Neural cell (in vitro differentiated cells): ENCODE measurements at regions not wholly inside any gene's neighbourhood (a gene's known extent, or its start where the extent isn't known, plus 50 kb on each side); places are given as distances from the start of the nearest gene placed in this dataset.

Experiments used
- H2AFZ ChIP-seq: fragments of 200-600, 300-800 bp; sonication (generic), shearing (Covaris generic); 2 replicates; pipeline ENCODE4 v1.6.0; 2014; ENCODE audit warnings: low read depth, mild to moderate bottlenecking, antibody characterized with exemption, low read length, moderate library complexity
- H3F3A ChIP-seq: fragments of 200-600 bp; shearing (Covaris generic); 2 replicates; pipeline ENCODE4 v1.6.1; 2016; ENCODE audit warnings: mild to moderate bottlenecking, moderate library complexity, mixed read lengths, antibody characterized with exemption, low read length; ENCODE audit not compliant: insufficient read depth, poor library complexity, severe bottlenecking
- H3K27ac ChIP-seq: fragments of 200-600, 300-800 bp; sonication (generic), shearing (Covaris generic); 2 replicates; pipeline ENCODE4 v1.5.1; 2014; ENCODE audit warnings: mild to moderate bottlenecking, low read length, moderate library complexity
- H3K27me3 ChIP-seq: fragments of 300-800, 200-600 bp; sonication (generic), shearing (Covaris generic); 2 replicates; pipeline ENCODE4 v1.6.0; 2014; ENCODE audit warnings: mild to moderate bottlenecking, low read depth, low read length, moderate library complexity; ENCODE audit not compliant: insufficient read depth
- H3K36me3 ChIP-seq: fragments of 300-800, 200-600 bp; sonication (generic), shearing (Covaris generic); 2 replicates; pipeline ENCODE4 v1.5.1; 2014; ENCODE audit warnings: mild to moderate bottlenecking, antibody characterized with exemption, low read length, moderate library complexity; ENCODE audit not compliant: insufficient read depth
- H3K4me2 ChIP-seq: fragments of 300-800, 200-600 bp; sonication (generic), shearing (Covaris generic); 2 replicates; pipeline ENCODE4 v1.6.0; 2014; ENCODE audit warnings: mild to moderate bottlenecking, low read length
- H3K4me3 ChIP-seq: fragments of 300-800, 200-600 bp; sonication (generic), shearing (Covaris generic); 2 replicates; pipeline ENCODE4 v1.5.1; 2014; ENCODE audit warnings: mild to moderate bottlenecking, low read length, moderate library complexity
- H3K79me2 ChIP-seq: fragments of 200-600 bp; shearing (Covaris generic); replicated peaks from 2 replicates; pipeline ENCODE4 v1.6.0; 2014; ENCODE audit warnings: mild to moderate bottlenecking, low read length, moderate library complexity; ENCODE audit not compliant: insufficient read depth
- H3K9ac ChIP-seq: fragments of 300-800, 200-600 bp; sonication (generic), shearing (Covaris generic); 2 replicates; pipeline ENCODE4 v1.6.1; 2016; ENCODE audit warnings: mild to moderate bottlenecking, low read length, mixed read lengths
- H3K9me2 ChIP-seq: fragments of 200-600 bp; shearing (Covaris generic); 2 replicates; pipeline ENCODE4 v1.6.1; 2016; ENCODE audit warnings: mild to moderate bottlenecking, low read length, mixed read lengths; ENCODE audit not compliant: insufficient read depth
- H3K9me3 ChIP-seq: fragments of 200-600, 300-800 bp; sonication (generic), shearing (Covaris generic); 2 replicates; pipeline ENCODE4 v1.6.1; 2016; ENCODE audit warnings: mild to moderate bottlenecking, mixed run types, low read length, moderate library complexity, mixed read lengths
- H4K20me1 ChIP-seq: fragments of 200-600 bp; shearing (Covaris generic); 2 replicates; pipeline ENCODE4 v1.6.1; 2016; ENCODE audit warnings: mild to moderate bottlenecking, mixed run types; ENCODE audit not compliant: insufficient read depth
- CTCF ChIP-seq: fragments of 450-650 bp; IDR thresholded peaks from 2 replicates; pipeline ENCODE4 v1.5.1; 2014; ENCODE audit warnings: antibody characterized with exemption, mild to moderate bottlenecking, moderate library complexity; ENCODE audit not compliant: poor library complexity, severe bottlenecking
- EP300 ChIP-seq: fragments of 450-650 bp; conservative IDR thresholded peaks from 2 replicates; pipeline ENCODE4 v1.6.1; 2014; ENCODE audit warnings: antibody characterized with exemption, mild to moderate bottlenecking, moderate library complexity; ENCODE audit not compliant: poor library complexity, severe bottlenecking
- EZH2 ChIP-seq: fragments of 200-600, 300-800 bp; shearing (Covaris generic), sonication (generic); IDR thresholded peaks from 2 replicates; pipeline ENCODE4 v1.6.1; 2014; ENCODE audit warnings: antibody characterized with exemption, low read length, borderline replicate concordance, mild to moderate bottlenecking; ENCODE audit not compliant: insufficient read depth, poor library complexity, severe bottlenecking
- MXI1 ChIP-seq: fragments of 450-650 bp; conservative IDR thresholded peaks from 2 replicates; pipeline ENCODE4 v1.6.1; 2014; ENCODE audit warnings: antibody characterized with exemption, mild to moderate bottlenecking; ENCODE audit not compliant: poor library complexity, severe bottlenecking
- POLR2AphosphoS5 ChIP-seq: IDR thresholded peaks from 2 replicates; pipeline ENCODE4 v1.6.1; 2012
- RAD21 ChIP-seq: fragments of 450-650 bp; conservative IDR thresholded peaks from 2 replicates; pipeline ENCODE4 v1.6.1; 2014; ENCODE audit warnings: antibody characterized with exemption, mild to moderate bottlenecking, moderate library complexity
- SMC3 ChIP-seq: fragments of 450-650 bp; conservative IDR thresholded peaks from 2 replicates; pipeline ENCODE4 v1.6.1; 2014; ENCODE audit warnings: antibody characterized with exemption, mild to moderate bottlenecking, moderate library complexity; ENCODE audit not compliant: poor library complexity
- TAF1 ChIP-seq: IDR thresholded peaks from 2 replicates; pipeline ENCODE4 v1.6.1; 2012; ENCODE audit warnings: low read depth
- TF ChIP-seq, protein P1 (sequence below): IDR thresholded peaks from 2 replicates; pipeline ENCODE4 v1.6.1; 2012; ENCODE audit warnings: borderline replicate concordance

DNA sequence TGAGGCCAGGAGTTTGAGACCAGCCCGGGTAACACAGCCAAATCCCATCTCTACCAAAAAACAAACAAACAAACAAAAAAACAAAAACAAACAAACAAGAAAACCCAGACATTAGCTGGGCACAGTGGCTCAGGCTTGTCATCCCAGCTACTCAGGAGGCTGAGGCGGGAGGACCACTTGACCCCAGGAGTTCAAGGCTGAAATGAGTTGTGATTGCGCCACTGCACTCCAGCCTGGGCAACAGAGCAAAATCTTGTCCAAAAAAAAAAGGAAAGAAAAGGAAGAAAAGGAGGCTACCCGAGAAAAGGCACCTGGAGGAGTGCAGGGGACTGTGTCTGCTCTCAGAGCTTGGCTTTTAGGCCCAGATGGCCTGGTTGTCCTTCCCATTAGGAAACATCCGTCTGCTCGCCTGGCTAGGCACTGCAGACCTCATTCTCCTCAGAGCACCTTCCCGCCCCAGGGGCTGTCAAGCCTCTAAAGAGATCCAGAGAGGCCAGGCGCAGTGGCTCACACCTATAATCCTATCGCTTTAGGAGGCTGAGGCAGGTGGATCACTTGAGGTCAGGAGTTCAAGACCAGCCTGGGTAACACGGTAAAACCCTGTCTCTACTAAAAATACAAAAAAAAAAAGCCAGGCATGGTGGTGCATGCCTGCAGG is 185.3 kb upstream of the IER5L start:
- H3K9ac ChIP-seq: no peak overlapping the region
- H4K20me1 ChIP-seq: no peaks in the 10 kb centered on the region
- H3K27me3 ChIP-seq: no peaks in the 10 kb centered on the region
- no peaks in the 10 kb centered on the region for H3K9me2 ChIP-seq
- TF ChIP-seq RAD21 (no peak), EZH2 (no peak), CTCF (no peak), MXI1 (no peak), TAF1 (no peak), SMC3 (no peak), POLR2AphosphoS5 (no peak), EP300 (no peak)
- TF ChIP-seq, protein P1, sequence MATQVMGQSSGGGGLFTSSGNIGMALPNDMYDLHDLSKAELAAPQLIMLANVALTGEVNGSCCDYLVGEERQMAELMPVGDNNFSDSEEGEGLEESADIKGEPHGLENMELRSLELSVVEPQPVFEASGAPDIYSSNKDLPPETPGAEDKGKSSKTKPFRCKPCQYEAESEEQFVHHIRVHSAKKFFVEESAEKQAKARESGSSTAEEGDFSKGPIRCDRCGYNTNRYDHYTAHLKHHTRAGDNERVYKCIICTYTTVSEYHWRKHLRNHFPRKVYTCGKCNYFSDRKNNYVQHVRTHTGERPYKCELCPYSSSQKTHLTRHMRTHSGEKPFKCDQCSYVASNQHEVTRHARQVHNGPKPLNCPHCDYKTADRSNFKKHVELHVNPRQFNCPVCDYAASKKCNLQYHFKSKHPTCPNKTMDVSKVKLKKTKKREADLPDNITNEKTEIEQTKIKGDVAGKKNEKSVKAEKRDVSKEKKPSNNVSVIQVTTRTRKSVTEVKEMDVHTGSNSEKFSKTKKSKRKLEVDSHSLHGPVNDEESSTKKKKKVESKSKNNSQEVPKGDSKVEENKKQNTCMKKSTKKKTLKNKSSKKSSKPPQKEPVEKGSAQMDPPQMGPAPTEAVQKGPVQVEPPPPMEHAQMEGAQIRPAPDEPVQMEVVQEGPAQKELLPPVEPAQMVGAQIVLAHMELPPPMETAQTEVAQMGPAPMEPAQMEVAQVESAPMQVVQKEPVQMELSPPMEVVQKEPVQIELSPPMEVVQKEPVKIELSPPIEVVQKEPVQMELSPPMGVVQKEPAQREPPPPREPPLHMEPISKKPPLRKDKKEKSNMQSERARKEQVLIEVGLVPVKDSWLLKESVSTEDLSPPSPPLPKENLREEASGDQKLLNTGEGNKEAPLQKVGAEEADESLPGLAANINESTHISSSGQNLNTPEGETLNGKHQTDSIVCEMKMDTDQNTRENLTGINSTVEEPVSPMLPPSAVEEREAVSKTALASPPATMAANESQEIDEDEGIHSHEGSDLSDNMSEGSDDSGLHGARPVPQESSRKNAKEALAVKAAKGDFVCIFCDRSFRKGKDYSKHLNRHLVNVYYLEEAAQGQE: no peak
- H2AFZ ChIP-seq: no peak overlapping the region
- no peaks in the 10 kb centered on the region for H3F3A ChIP-seq
- H3K27ac ChIP-seq: no peak overlapping the region
- no peaks in the 10 kb centered on the region for H3K79me2 ChIP-seq
- H3K9me3 ChIP-seq: no peaks in the 10 kb centered on the region
- H3K4me2 ChIP-seq: no peak overlapping the region
- no peaks in the 10 kb centered on the region for H3K36me3 ChIP-seq
- no peak overlapping the region for H3K4me3 ChIP-seq

GRCh38 chr9:129362287-129363000 is 184.4 kb upstream of the IER5L start:
- Histone ChIP-seq H3K4me2 (no peak overlapping the region), H3F3A (no peaks in the 10 kb centered on the region), H3K9ac (no peak overlapping the region), H3K36me3 (no peaks in the 10 kb centered on the region), H3K9me2 (no peaks in the 10 kb centered on the region), H3K4me3 (no peak overlapping the region), H3K27me3 (no peaks in the 10 kb centered on the region), H3K9me3 (no peaks in the 10 kb centered on the region), H3K79me2 (no peaks in the 10 kb centered on the region), H2AFZ (no peak overlapping the region), H4K20me1 (no peaks in the 10 kb centered on the region), H3K27ac (no peak overlapping the region)
- TF ChIP-seq RAD21: no peak
